A549 (cell line): ENCODE measurements at regions not wholly inside any gene's neighbourhood (a gene's known extent, or its start where the extent isn't known, plus 50 kb on each side); places are given as distances from the start of the nearest gene placed in this dataset.

Source experiments
- CTCF ChIP-seq: fragments of >200 bp; sonication (Bioruptor Twin); formaldehyde crosslinking; IDR thresholded peaks from 3 replicates; pipeline ENCODE4 v1.5.1; 2016
- EP300 ChIP-seq, 2 experiments: fragments of >200 bp; sonication (Bioruptor Twin); formaldehyde crosslinking; IDR thresholded peaks; 2 replicates in 1 of 2; 3 replicates in 1 of 2; pipeline ENCODE4 v1.6.1; 2016 to 2017
- HES2 ChIP-seq: fragments of >200 bp; sonication (Bioruptor Twin); formaldehyde crosslinking; IDR thresholded peaks from 2 replicates; pipeline ENCODE4 v1.6.1; 2016
- MAZ ChIP-seq: fragments of 150-350 bp; IDR thresholded peaks from 2 replicates; pipeline ENCODE4 v1.6.1; 2014; ENCODE audit warnings: antibody characterized with exemption, low read depth, low read length, borderline replicate concordance
- NR3C1 ChIP-seq: fragments of >200 bp; sonication (Bioruptor Twin); formaldehyde crosslinking; IDR thresholded peaks from 3 replicates; pipeline ENCODE4 v1.6.1; 2017
- POLR2A ChIP-seq: IDR thresholded peaks from 2 replicates; pipeline ENCODE4 v1.6.1; 2012; ENCODE audit warnings: mild to moderate bottlenecking, low read length
- RARB ChIP-seq: fragments of 250-450 bp; sonication (Bioruptor Pico); IDR thresholded peaks from 2 replicates; pipeline ENCODE4 v1.8.0; 2021; ENCODE audit warnings: mild to moderate bottlenecking, moderate library complexity
- RCOR1 ChIP-seq: fragments of 150-350 bp; IDR thresholded peaks from 2 replicates; pipeline ENCODE4 v1.6.1; 2014; ENCODE audit warnings: antibody characterized with exemption, low read length, low read depth

GRCh38 chr2:167749660-167750059 lies 497.7 kb downstream of the STK39 start:
- TF ChIP-seq MAZ (no peak), RARB (CRISPR knock-in tag) (no peak), EP300 (IDR thresholded peaks at IDR 0.05) (no peak), POLR2A (no peak), CTCF (no peak), NR3C1 (no peak), HES2 (no peak), RCOR1 (no peak)
